PC-3 (cell line): ENCODE measurements at regions not wholly inside any gene's neighbourhood (a gene's known extent, or its start where the extent isn't known, plus 50 kb on each side); places are given as distances from the start of the nearest gene placed in this dataset.

Experiments
- EZH2 ChIP-seq: fragments of 300-600 bp; sonication (generic); IDR thresholded peaks from one replicate; pipeline ENCODE4 v1.6.1; 2017; ENCODE audit warnings: antibody characterized with exemption, mild to moderate bottlenecking, low read length; ENCODE audit not compliant: unreplicated experiment
- EZH2phosphoT487 ChIP-seq: fragments of 300-600 bp; sonication (generic); IDR thresholded peaks from 2 replicates; pipeline ENCODE4 v1.6.1; 2018; ENCODE audit warnings: mild to moderate bottlenecking, antibody characterized with exemption, low read length, borderline replicate concordance
- TF ChIP-seq, protein P1 (sequence below): fragments of 300-600 bp; sonication (generic); conservative IDR thresholded peaks from 2 replicates; pipeline ENCODE4 v1.5.1; 2017; ENCODE audit warnings: antibody characterized with exemption, low read depth, mild to moderate bottlenecking, low read length

GRCh38 chr11:131092469-131092868 is 176.2 kb upstream of the SNX19 start:
- TF ChIP-seq, protein P1, sequence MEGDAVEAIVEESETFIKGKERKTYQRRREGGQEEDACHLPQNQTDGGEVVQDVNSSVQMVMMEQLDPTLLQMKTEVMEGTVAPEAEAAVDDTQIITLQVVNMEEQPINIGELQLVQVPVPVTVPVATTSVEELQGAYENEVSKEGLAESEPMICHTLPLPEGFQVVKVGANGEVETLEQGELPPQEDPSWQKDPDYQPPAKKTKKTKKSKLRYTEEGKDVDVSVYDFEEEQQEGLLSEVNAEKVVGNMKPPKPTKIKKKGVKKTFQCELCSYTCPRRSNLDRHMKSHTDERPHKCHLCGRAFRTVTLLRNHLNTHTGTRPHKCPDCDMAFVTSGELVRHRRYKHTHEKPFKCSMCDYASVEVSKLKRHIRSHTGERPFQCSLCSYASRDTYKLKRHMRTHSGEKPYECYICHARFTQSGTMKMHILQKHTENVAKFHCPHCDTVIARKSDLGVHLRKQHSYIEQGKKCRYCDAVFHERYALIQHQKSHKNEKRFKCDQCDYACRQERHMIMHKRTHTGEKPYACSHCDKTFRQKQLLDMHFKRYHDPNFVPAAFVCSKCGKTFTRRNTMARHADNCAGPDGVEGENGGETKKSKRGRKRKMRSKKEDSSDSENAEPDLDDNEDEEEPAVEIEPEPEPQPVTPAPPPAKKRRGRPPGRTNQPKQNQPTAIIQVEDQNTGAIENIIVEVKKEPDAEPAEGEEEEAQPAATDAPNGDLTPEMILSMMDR: no peak
- TF ChIP-seq EZH2phosphoT487: no peak
- no peak for TF ChIP-seq EZH2
